NCI-H524 (cell line): ENCODE measurements at regions not wholly inside any gene's neighbourhood (a gene's known extent, or its start where the extent isn't known, plus 50 kb on each side); places are given as distances from the start of the nearest gene placed in this dataset.
"Not testable (repeated sequence)": the region's sequence is repeated elsewhere in the genome, so short reads cannot be mapped to it uniquely, and the experiment has no call there.

ENCODE experiments used
- DNase-seq, 2 experiments: peaks; one replicate each; lab custom pipeline; 2025; lab: John Stamatoyannopoulos, UW

DNA sequence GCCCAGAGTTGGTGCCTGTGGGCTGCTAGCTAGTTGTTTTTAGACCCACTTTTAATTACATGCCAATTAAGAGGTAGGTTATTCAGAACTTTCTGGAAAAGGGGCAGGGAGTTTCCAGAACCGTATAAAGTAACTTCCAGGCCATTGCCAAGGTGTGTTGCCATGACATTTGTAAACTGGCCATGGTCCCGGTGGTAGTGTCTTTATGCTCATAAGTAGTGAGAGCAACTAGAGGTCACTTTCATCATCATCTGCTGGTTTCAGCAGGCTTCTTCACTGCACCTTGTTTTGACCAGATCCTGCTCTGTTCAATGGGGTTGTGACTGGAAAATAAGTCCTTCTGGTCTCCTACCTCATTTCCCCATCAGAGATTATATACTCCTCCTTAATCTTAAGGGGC lies 207.0 kb downstream of the FAM72C start:
- DNase-seq = not testable (repeated sequence)

DNA sequence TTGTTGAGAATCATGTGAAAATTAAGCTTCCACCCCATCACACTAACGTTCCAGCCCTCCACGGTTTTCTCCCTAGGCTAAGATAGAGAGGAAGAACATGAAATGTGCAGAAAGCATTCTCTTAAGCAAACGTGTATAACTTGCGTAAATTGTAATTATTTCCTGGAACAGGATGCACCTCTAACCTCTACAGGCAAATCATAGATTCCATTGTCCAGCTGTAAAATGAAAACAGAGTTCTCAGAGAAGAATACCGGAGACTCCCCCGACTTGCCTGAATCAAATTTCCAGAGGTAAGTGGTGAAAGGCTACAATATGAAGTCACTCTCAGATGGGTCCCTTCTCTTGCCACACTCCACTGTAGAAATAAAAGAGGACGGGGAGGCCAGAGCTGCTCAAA lies 211.4 kb downstream of the FAM72C start:
- not testable (repeated sequence) for DNase-seq

DNA sequence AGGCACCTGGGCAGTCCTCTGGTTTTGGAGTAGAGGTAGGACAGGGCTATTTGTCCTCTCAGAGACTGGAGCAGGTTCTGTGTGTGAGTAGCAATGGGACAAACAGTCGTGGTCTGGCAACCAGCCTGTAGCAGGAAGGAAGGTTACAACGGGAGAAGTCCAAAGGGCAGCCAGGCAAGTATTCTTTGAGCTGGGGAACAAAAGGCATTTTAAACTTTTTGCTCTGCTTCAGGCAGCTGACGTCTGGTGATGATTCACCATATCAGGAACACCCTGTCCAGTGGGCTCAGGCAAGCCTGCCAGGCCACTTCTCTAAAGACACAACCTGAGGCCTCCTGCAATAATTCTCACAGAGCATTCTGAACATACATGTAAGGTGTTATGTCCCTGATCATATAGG lies 215.8 kb downstream of the FAM72C start:
- not testable (repeated sequence) for DNase-seq

DNA sequence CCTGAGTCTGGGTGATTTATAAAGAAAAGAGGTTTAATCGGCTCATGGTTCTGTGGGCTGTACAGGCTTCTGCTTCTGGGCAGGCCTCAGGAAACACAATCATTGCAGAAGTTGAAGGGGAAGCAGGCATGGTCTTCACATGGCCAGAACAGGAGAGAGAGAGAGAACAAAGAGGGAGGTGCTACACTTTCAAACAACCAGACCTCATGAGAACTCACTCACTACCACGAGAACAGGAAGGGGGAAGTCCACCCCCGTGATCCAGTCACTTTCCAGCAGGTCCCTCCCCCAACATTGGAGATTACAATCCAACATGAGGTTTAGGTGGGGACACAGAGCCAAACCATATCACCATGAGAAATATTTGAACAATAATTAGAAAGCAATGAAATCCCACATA lies 222.9 kb downstream of the FAM72C start:
- no peak for DNase-seq

DNA sequence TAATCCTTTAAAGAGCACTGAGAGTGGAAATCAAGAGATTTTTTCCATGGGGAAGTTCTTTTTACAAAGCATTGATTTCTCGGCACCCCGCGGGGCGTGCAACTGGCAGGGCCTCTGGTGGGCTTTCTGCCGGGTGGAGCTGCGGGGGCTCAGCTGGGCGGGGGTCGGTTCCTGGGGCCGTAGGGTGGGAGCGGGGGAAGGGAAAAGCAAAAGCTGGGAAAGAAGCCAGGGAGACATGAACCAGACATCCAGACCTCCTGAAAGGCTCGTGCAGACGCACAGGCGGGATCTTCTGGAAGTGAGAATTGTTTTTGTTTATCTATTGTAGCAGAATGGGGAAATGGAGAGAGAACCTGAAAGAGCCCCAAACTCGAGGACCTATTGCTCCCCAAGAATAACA lies 235.2 kb downstream of the FAM72C start:
- no peak for DNase-seq

DNA sequence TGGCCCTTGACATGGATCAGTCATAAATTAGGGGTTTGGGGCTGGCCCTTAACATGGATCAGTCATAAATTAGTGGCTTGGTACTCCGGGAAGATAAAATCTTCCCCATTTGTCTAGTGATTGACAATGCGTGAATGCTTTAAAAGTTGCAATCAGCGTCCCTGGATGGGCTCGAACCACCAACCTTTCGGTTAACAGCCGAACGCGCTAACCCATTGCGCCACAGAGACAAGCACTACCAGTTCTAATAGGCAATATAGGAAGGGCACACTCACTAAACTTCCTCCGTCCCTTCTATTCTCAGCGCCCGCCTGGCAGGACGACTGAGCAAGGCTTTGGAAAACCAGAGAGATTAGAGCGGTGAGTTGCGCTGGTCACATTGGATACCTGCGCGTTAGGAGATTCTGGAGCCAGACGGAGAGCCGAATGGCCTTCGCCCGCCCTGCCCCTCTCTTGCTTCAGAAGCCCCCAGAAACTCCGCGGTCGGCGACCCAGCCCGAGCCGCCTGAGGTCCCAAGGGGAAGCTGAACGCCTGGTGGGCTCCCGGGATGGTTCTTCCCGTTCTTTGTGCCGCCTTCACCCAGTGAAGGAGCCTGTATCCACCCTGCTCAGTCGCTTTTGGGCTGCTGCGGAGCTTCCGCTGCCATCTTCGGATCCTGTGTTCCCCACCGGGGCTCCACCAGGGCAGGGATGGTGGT lies 235.9 kb downstream of the FAM72C start:
- no peak for DNase-seq

DNA sequence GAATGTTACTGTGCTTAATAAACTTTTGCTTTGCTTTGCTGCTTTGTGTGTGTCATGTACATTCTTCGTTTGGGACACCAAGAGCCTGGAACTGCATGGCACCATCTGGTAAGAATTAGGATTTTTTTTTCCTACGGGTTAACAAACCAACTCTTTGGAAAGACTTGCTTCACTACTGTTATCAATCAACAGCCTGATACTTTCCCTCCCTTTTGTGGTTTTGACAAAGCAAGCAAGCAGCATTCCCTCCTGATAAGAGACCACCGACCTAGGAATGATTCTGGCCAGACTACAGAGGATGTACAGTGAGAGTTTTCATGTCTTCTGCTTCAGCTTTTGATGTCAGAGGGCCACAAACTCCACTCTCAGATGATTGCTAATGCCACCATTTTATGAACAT lies 237.5 kb downstream of the FAM72C start:
- DNase-seq = not testable (repeated sequence)

DNA sequence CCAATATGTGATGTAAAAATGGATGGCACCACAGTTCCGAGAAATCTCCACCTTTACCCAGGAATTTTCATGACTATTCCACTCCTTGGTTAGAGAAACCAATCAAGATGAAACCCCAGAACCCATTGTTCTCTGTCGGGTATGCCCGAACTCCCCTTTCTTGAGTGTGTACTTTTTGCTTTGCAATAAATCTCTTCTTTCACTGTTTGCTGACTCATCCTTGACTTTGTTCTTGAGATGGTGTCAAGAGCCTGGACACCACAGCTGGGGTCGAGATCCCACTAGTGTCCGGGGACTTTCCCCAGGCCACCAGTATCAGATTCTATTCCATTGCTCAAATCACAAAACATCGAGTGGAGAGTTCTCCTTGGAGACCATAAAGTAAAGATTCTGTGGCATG lies 240.9 kb downstream of the FAM72C start:
- not testable (repeated sequence) for DNase-seq

DNA sequence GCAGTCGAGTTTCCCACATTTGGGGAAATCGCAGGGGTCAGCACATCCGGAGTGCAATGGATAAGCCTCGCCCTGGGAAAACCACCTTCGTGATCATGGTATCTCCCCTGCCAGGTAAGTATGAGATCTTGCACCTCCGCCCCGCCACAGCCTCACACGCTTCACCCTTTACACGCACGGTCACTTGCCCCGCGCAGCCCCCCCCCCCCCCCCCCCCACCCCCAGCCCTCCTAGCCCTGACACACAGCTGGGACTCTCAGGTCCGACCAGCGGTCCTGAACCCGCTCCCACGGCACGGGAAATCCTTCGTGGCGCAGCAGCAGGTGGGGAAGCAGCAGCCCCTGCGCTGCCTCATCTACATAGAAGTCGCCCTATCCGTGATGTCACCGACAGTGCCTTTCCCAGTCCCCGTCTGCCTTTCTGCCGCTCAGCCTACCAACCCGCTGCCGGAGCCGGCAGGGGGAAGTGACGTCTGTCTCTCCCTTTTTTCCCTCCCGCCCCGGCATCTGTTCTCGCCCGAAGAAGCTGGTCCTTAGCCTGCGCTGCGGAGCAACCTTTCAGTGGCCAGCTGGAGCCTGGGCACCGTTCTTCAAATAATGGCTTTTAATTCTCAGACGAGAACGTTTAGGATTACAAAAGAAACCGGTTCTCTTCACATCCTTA lies 242.2 kb downstream of the FAM72C start:
- DNase-seq = not testable (repeated sequence)

DNA sequence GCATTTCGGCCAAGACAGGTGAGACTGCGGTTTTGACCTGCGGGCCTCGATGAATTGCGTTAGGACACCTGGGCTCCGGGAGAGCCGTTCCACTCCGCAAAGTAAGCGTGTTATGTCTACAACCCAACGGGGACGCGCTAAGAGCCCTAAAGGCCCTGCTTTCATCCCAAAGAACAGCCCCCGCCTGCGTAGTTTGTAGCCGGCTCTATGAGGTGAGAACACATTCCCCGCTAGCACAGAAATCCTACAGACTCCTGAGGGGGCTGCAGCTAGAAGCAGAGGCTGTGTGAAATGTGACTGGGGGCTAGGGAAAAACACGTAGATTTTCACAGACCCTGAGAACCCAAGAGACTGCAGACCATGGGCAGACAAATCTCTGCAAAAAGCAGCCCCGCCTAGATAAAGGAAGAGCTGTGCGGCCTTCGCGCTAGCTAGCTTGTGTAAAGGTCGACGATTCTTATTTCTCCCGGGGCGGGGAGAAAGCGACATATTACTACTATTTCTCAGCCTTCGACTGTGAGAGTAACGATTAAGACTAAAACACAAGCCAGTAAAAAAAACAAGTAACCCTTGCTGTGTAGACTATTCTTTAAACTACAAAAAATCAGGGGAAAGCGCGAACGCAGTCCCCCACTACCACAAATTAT lies 242.9 kb downstream of the FAM72C start:
- not testable (repeated sequence) for DNase-seq

DNA sequence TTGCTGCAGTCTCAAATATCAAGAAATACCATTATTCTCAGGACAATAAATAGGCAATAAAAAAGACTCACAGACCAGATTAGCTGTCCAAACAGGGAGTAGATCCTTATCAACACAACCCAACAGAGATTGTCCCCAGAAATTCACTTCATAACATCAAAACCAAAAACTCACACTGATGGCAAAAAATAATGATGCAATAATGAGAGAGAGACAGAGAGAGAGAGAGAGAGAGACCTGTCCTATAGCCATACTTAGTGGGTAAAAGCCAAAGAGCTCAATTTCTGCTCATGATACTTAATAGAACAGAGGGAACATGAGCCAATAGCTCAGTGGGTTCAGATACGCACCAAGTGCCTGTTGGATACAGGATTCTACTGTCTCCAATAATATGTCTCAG lies 244.5 kb downstream of the FAM72C start:
- no peak for DNase-seq

DNA sequence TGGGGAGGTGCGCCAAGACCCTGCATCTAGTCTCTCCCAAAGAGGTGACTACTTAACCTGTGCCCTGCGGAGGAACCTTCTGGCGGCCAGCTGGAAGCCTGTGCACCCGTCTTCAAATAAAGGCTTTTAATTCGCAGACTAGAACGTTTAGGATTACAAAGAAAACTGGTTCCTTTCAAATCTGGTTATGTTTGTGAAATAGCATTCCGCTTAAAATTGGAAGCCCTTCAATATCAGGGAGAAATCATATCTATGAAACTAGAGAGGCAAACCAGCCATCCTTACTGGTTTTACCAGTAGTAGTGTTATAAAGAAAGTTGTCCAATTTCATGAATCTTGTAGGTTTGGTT lies 250.8 kb downstream of the FAM72C start:
- DNase-seq = no peak

DNA sequence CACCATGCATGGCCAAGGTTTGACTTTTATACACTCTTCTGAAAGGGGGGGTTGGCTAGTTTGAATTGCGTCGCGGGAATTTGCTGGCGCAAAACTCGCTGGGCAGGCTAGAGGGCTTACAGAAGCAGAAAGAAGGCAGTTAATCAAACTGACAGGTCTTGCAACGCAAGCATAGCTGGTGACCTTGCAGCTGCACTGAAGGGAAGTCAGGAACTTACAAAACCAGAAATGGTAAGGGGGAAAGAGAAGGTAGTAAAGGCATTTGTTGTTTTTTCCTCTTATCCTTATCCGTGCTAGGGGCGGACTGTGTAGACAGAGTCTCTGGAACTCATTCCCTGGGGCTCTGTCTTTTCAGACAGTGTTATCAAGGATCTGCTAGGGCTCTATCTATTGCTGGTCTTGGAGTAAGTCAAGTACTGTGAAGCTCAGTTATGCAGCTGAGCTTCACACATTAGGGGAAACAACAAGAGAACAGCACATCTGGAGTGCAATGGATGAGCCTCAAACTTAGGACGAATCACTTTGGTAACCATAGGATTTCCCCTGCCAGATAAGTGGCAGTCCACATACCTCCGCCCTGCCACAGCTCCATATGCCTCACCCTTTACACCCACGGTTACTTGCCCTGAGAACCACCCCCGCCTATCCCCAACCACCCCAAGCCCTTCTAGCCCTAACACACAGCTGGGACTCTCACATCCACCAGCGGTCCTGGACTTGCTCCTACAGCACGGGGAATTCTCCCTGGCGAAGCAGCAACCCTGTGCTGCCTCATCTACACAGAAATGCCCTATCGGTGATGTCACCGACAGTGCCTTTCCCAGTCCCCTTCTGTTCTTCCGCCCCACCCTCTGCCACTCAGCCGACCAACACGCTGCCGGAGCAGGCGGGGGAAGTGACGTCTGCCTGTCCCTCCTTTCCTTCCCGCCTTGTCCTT lies 251.4 kb downstream of the FAM72C start:
- no peak for DNase-seq

DNA sequence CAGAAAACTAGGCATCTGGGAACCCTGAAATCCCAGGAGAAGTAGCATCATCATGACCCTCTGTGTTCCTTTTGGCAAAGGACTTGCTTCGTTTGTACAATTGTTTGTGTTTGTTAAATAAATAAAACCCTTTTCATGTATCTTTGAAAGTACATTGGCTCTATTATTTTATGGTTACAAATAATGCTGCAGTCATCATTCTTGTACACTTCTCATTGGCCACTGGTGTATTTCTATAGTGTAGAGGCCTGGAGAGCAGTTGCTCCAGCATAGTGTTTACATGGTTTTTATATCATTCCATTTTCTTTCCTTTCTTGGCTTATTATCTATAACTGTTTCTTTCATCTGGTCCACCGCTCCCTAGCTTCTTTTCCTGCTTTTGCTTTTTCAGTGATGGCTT lies 253.3 kb downstream of the FAM72C start:
- no peak for DNase-seq

DNA sequence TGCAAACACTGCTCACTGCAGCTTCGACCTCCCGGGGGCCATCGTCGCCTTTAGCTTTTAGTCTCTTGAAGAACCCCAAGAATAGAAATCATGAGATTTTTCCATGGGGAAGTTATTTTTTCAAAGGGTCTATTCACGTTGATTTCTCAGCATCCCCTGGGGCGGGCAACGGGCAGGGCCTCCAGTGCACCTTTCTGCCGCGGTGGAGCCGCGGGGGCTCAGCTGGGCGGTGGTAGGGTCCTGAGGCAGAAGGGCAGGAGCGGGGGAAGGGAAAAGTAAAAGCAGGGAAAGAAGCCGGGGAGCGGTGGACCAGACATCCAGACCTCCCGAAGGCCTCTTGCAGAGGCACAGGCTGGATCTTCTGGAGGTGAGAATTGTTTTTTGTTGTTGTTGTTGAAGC lies 253.8 kb downstream of the FAM72C start:
- no peak for DNase-seq

DNA sequence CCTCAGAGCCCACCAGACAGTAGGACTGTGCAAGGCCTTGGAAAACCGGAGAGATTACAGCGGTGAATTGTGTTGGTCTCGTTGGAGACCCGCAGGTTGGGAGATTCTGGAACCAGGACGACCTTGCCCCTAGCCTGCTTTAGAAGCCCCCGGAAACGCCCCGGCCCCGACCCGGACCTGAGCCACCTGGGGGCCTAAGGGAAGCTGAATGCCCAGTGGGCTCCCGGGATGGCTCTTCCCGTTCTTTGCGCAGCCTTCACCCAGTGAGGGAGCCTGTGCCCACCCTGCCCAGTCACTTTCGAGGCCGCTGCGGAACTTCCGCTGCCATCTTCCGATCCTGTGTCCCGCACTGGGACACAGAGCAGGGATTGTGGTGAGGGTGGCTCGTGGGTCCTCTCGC lies 254.4 kb downstream of the FAM72C start:
- no peak for DNase-seq

DNA sequence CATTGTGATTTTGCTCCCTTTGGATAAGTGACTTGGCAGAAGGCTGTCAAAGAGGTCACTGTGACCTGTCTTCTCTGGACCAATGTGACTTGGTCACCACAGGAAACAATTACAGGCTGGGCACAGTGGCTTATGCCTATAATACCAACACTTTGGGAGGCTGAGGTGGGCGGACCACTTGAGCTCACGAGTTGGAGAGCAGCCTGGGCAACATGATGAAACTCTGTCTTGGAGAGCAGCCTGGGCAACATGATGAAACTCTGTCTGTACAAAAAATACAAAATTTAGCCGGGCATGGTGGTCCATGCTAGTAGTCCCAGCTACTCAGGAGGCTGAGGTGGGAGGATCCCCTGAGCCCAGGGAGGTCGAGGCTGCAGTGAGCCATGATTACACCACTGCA lies 256.9 kb downstream of the FAM72C start:
- DNase-seq = not testable (repeated sequence)

DNA sequence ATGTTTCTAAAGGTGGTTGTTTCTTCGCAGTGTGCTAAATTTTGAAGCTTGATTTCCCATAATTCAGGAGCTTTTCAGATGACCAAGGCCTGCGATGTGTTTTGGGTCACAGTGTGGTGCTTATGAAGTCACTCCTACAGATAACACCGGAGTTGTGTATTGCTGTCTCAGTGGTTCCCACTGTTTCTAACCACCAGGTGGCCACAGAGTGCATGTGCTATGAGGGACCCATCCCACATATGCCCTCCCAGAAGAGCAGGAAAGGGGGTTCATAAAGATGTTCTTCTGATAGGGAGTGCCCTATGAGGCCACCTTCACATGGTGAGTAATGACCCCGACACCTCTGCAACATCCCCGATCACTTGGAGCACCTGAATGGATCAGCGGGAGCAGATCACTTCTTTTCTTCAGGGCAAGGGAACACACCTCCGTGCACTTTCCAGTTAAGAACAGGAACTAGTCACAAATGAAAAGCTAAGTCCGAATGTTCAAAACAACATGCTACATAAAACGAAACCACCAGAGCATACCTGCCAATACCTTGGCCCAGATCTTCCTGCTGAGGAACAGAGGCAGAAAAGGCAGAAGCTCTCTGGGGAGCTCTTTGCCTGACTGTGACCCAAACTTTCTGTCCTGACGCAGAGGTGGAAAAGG lies 262.1 kb downstream of the FAM72C start:
- not testable (repeated sequence) for DNase-seq

DNA sequence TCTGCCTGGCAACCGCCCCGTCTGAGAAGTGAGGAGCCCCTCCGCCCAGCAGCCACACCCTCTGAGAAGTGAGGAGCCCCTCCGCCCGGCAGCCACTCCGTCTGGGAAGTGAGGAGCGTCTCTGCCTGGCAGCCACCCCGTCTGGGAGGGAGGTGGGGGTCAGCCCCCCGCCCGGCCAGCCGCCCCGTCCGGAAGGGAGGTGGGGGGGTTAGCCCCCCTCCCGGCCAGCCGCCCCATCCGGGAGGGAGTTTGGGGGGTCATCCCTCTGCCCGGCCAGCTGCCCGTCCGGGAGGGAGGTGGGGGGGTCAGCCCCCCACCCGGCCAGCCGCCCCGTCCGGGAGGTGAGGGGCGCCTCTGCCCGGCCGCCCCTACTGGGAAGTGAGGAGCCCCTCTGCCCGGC lies 269.0 kb downstream of the FAM72C start:
- DNase-seq = not testable (repeated sequence)

DNA sequence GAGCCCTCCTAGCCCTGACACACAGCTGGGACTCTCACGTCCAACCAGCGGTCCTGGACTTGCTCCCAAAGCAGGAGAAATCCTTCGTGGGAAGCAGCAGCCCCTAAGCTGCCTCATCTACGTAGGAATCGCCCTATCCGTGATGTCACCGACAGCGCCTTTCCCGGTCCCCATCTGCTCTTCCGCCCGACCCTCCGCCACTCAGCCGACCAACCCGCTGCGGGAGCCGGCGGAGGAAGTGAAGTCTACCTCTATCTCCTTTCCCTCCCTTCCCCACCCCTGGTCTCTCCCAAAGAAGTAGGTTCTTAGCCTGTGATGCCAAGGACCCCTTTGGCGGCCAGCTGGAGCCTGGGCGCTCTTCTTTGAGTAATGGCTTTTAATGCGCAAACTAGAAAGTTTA lies 272.1 kb downstream of the FAM72C start:
- no peak for DNase-seq

DNA sequence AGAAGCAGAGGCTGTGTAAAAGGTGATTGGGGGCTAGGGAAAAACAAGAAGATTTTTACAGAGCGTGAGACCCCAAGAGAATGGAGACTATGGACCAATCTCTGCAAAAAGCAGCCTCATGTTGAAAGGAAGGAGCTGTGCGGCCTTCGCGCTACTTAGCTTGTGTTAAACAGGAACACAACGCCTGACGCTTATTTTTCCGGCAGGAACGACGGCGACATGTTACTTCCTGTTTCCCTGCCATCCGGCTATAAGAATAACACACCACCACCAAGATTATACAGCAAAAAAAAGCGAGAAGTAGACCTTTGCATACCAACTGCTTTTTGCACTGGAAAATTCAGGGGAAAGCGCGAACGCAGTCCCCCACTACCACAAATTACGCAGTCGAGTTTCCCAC lies 272.7 kb downstream of the FAM72C start:
- DNase-seq = no peak

DNA sequence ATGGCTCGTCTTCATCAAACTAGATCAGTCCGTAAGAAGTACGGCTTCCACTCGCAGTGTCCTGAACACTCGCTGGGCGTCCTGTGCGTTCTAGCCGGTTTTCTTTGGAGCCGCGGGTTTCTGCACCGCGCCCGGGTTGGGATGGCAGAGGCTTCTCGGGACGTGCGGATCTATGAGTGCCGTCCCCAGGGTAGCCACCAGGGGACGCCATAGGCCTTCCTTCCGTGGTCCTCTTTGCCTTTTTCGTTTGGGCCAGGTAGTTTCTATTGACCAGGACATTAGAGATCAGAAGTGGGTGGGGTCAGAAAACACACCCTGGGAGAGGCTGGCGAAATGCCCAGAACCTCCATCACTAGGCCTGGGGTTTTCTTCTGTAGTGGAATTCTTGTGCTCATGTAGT lies 273.8 kb downstream of the FAM72C start:
- no peak for DNase-seq
